ENCODE measurements at regions not wholly inside any gene's neighbourhood (a gene's known extent, or its start where the extent isn't known, plus 50 kb on each side); places are given as distances from the start of the nearest gene placed in this dataset.

GRCh38 chr2:166786707-166787106 is 101.6 kb upstream of the XIRP2 start:
- TF ChIP-seq CTCF (IDR thresholded peaks at IDR 0.05): no peak
- TF ChIP-seq ZFX (IDR thresholded peaks at IDR 0.05; ENCODE audit: borderline replicate concordance): no peak
